ENCODE measurements at regions not wholly inside any gene's neighbourhood (a gene's known extent, or its start where the extent isn't known, plus 50 kb on each side); places are given as distances from the start of the nearest gene placed in this dataset.
"Not testable (repeated sequence)": the region's sequence is repeated elsewhere in the genome, so short reads cannot be mapped to it uniquely, and the experiment has no call there.

- DNase-seq: no peak
These were observed 524.1 kb upstream of the SEMA3D start for GRCh38 chr7:85710960-85711359.

DNA sequence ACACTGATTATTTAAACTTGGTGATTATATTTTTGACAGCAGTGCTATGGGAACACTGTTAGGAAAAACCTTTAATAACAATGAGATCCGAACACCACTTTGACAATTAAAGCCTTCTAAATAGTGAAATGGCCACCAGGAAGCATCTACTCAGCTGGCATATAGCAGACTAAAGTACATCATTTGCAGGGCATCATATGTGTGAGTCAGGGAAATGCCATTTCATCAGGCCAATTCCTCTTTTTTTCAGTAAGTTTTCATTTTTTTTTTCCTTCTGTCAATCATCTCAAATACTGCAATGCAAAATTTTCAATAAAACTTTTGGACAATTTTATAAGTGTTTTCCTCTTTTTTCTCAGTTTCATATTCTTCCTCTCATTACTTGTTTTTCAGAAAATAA is 521.4 kb upstream of the SEMA3D start:
- no peak for DNase-seq

GRCh38 chr7:85705076-85705475 is 518.2 kb upstream of the SEMA3D start:
- DNase-seq: no peak

GRCh38 chr7:85703251-85704010 is 516.6 kb upstream of the SEMA3D start:
- DNase-seq: no peak

DNA sequence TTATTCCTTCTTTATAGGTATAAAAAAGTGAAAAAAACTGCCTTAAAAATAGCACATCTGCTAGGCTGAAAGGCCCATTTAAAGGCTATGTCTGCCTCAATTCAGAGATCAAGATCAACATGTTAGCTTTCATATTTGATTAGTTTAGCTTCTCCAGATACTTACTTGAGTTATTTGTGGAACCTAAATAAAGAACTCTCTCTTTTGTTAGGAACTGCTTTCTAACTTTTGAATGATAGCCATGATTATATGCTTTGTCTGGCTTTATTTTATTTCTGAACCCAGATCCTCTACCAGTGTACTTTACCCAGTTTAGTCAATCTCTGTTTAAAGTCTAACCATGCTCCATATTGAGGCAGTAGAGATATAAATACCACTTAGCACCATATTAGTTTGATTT is 515.5 kb upstream of the SEMA3D start:
- DNase-seq: no peak

DNA sequence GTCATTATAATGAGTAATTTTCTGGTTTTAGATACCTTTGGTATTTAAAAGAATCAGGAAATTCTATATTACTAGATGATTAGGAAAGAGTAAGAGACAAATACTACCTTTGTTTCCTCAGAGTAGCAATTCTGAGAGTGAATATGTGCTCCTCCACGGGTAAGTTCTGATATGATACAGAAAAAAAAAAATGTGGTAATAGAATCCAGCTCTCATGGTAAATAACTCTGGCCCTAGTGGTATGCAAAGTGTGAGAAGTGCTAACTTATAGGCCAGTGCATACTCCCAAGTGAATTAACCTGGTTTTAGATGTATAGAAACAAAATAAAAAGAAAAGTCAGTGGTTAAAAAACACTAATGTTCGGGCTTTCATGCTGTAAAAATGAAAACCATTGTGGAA is 512.6 kb upstream of the SEMA3D start:
- DNase-seq: no peak

GRCh38 chr7:85695533-85695932 is 508.7 kb upstream of the SEMA3D start:
- DNase-seq: no peak

DNA sequence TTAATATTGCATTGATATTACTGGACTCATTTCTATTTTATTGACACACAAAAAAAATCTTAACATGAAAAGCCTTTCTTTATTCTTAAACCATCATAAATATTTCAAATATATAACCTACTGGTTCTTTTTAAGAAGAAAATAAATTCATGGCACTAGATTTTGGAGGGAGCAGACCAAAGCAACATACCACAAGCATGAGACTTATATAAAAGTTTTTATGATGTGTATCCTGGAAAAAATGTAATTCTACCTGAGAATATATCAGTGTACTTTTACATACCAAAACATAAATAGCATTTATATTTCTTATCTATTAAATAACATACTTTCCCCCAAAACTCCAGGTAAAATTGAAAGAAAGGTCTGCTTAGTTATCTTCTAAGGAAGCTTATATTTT is 508.2 kb upstream of the SEMA3D start:
- DNase-seq: no peak

GRCh38 chr7:85693326-85693725 is 506.5 kb upstream of the SEMA3D start:
- DNase-seq: no peak

- no peak for DNase-seq
These were observed 501.9 kb upstream of the SEMA3D start for GRCh38 chr7:85688712-85689111.

- no peak for DNase-seq
These were observed 499.7 kb upstream of the SEMA3D start for GRCh38 chr7:85686401-85687181.

- no peak for DNase-seq
These were observed 499.0 kb upstream of the SEMA3D start for GRCh38 chr7:85685901-85686300.

DNA sequence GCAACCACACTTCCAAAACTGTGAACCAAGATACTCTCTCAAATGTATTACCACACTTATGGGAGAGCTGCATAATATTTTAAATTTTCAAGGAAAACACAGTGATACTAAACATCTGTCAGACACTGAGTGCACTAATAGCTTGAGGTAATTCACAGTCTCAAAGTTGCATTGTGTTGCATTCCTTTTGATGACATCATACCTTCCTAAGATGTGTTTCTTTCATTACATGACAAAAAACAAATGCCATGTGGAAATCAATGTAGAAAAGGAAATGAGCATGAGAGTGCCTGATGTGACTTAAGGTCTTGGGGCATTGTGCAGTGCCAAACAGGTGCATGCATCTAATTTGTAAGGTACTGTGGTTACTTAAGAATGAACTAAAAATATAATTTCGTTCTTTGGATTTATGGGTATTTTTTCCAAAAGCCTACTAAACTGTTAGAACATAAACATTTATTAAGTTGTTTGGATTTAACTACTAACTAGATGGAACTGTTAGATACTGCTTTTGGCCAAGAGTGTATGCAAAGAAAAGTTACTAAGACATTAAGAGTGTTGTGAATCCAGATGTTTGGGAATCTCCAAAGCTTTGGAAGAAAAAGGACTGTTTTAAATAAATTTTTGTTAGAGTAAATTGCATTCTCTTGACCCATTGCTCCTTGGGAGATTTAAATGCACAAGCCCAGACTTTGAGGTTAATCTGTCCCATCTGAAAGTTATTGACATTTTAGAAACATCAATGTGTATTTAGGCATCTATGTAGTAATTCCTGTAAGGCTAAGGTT is 496.2 kb upstream of the SEMA3D start:
- no peak for DNase-seq

DNA sequence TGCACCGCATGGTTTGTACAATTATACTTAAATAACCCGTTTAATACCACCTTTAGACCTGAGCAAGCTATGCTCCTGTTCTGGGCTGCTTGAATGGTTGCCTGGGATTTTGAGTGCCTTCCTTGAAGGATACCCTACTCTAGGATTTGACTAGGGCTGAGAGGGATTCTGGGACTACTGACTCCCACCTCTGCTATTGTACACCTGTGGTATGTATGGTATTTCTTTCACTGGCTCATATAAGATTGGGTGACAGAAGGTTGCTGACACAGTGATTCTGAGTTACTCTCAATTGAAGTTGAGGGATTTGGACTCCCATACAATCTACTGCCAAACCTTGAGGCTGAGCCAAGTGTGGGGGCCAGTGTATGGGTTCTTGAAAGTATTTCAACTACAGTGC is 494.4 kb upstream of the SEMA3D start:
- DNase-seq: no peak

DNA sequence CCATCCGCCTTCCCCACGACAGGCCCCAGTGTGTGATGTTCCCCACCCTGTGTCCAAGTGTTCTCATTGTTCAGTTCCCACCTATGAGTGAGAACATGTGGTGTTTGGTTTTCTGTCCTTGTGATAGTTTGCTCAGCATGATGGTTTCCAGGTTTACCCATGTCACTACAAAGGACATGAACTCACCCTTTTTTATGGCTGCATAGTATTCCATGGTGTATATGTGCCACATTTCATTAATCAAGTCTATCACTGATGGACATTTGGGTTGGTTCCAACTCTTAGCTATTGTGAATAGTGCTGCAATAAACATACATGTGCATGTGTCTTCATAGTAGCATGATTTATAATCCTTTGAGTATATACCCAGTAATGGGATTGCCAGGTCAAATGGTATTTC is 488.2 kb upstream of the SEMA3D start:
- DNase-seq: not testable (repeated sequence)

- DNase-seq: no peak
These were observed 487.0 kb upstream of the SEMA3D start for GRCh38 chr7:85673876-85674275.

DNA sequence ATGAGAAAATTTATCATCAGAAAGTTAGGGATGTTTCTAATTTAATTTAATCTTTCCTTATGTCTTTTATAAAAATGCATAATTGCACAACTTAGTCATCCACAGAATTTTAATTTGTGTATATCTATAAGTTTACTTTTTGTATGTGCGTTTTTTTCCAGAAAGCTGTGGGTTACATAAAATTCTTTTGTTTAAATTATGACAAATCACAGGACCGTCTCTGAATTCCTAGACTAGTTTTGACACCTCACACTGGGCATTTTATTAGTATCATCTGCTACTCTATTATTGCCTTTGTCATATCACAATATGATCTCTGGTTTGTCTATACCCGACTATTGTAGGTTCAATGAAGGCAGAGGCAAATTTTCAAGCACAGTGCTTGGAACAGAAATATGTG is 482.4 kb upstream of the SEMA3D start:
- DNase-seq: no peak

DNA sequence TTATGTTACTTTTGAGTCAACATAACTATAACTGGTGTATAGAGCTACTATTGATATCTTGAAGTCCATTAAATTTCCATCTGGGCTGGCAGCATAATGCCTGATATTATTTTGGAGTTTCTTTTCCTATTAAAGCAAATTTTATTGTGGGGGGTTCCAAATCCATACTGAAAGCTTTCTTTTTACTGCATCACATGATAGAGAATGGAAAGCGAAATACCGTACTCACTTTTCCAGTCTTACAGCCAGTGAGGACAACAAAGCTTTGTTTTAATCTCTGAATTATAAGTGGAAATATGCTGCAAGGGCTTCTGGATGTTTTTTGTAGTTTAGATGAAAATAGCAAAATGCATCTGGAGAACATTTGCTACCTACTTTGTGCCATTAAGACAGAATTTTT is 477.5 kb upstream of the SEMA3D start:
- no peak for DNase-seq

GRCh38 chr7:85659364-85659763 is 472.5 kb upstream of the SEMA3D start:
- DNase-seq: no peak

DNA sequence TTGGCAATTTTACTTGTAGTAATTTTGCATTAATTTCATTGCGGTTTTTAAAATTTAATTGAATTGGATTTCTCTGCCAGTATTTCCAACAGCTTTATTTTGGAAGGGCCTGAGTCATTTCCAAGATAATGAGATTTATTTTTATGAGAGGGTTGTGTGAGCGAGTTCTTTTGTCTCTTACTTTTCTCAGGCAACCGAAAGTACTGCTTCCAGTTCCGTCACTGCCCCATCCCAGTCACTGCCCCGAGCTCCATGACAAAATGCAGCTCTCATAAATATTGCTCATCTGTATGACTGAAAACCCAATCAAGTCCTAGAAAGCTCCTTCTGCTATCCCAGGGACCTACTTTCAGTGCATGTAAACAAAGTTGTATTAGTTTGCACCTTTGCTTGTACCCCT is 468.4 kb upstream of the SEMA3D start:
- no peak for DNase-seq

GRCh38 chr7:85644272-85644671 is 457.4 kb upstream of the SEMA3D start:
- DNase-seq: no peak

GRCh38 chr7:85641331-85641730 is 454.5 kb upstream of the SEMA3D start:
- DNase-seq: no peak

GRCh38 chr7:85638394-85638793 is 451.5 kb upstream of the SEMA3D start:
- no peak for DNase-seq

GRCh38 chr7:85634951-85635350 is 448.1 kb upstream of the SEMA3D start:
- DNase-seq: no peak
